ENCODE measurements at regions not wholly inside any gene's neighbourhood (a gene's known extent, or its start where the extent isn't known, plus 50 kb on each side); places are given as distances from the start of the nearest gene placed in this dataset.

- TF ChIP-seq SRF (IDR thresholded peaks at IDR 0.05; ENCODE audit: low read depth) (no peak), CTCF (IDR thresholded peaks at IDR 0.05 in 2 of 3, conservative IDR thresholded peaks at IDR 0.05 in 1 of 3; ENCODE audit: borderline replicate concordance in 1 of 3, insufficient read depth in 1 of 3, low read depth in 2 of 3, low read length in 2 of 3) (no peak), SP1 (IDR thresholded peaks at IDR 0.05; ENCODE audit: low read depth) (no peak), POLR2AphosphoS5 (IDR thresholded peaks at IDR 0.05; ENCODE audit: low read depth, low read length) (no peak), POLR2A (IDR thresholded peaks at IDR 0.05; ENCODE audit: borderline replicate concordance, extremely low read depth, insufficient read depth, insufficient read length) (no peak), REST (IDR thresholded peaks at IDR 0.05; ENCODE audit: low read depth) (no peak), MAX (IDR thresholded peaks at IDR 0.05) (no peak), RAD21 (IDR thresholded peaks at IDR 0.05; ENCODE audit: low read depth) (no peak)
These were observed 124.4 kb downstream of the ZNF33B start for GRCh38 chr10:42513921-42514320.
